AML-193 (cell line): ENCODE measurements at regions not wholly inside any gene's neighbourhood (a gene's known extent, or its start where the extent isn't known, plus 50 kb on each side); places are given as distances from the start of the nearest gene placed in this dataset.

Source experiments
- DNase-seq, 2 experiments: peaks; one replicate each; lab custom pipeline; 2025; lab: John Stamatoyannopoulos, UW

DNA sequence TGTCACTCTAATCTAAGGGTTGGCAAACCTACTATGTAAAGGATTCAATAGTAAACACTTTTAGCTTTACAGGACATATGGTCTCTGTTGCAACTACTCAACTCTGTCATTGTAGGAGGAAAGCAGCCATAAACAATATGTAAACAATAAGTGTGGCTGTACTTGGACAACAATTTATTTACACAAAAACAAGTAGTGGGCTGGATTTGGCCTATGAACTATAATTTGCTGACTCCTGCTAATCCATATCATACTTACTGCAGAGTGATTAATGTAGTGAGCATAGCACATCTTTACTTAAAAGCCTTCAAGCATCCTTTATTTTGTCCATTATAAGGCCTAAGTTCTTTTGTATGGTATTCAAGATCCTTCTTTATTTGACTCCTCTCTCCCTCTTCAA, 441.9 kb downstream of the ZIC1 start:
- no peak for DNase-seq

- no peak for DNase-seq
Observed at GRCh38 chr3:147854542-147854941, 445.4 kb downstream of the ZIC1 start.

GRCh38 chr3:147864754-147865354, 455.7 kb downstream of the ZIC1 start:
- no peak for DNase-seq

DNA sequence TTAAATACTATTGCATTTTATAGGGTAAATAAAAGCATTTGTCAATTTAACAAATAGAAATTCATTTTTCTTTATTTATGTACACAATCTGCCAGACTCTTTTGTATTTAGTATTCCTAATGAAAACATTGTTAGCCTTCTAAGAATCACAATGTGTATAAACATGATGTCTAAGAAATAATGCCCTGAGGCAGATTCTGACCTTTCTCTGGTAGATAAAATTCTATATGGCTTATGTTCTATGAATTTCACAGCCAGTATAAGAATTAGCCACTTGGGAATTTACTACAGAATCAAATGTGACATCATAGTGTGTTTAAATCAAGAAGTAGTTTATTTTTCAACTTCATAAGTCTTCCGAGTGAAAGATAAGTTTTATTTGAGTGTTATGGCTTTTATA, 457.4 kb downstream of the ZIC1 start:
- DNase-seq = no peak

GRCh38 chr3:147872568-147872967, 463.4 kb downstream of the ZIC1 start:
- DNase-seq = no peak

GRCh38 chr3:147875498-147875897, 466.3 kb downstream of the ZIC1 start:
- no peak for DNase-seq

DNA sequence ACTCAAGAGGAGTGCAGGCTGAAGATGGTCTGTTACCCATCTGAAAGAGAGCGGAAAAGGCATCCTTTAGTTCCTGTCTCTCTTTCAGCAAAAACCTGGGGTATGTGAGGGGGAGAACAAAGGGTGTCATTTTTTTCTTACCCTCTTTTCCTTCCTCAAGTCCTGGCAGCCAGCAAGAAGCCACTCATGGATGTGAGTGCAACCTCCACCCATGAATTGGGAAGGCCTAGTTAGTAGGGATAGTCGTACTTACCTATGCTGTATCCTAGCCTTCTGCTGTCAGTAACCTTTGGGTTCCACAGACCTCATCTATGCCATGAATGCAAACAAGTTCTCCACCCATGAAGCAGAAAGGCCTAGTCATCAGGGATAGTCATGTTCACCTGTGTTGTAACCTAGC, 472.8 kb downstream of the ZIC1 start:
- no peak for DNase-seq

DNA sequence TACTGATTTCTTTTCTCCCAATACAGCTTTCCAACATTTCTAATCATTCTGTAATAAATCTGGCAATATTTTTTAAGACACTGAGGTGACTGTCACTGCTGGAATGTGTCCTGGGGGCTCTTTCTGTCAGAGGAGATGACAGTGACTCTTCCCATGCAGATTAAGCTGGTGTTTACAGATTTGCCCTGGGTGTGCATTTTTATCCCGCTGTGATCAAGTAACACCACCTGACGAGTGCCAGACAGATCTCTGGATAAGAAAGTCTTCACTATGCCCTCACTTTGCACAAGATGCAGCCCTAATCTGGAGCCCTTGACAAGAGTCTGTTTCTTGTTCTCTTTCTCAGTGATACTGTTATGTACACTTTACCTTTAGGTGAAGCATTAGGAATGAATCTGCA, 477.7 kb downstream of the ZIC1 start:
- no peak for DNase-seq

DNA sequence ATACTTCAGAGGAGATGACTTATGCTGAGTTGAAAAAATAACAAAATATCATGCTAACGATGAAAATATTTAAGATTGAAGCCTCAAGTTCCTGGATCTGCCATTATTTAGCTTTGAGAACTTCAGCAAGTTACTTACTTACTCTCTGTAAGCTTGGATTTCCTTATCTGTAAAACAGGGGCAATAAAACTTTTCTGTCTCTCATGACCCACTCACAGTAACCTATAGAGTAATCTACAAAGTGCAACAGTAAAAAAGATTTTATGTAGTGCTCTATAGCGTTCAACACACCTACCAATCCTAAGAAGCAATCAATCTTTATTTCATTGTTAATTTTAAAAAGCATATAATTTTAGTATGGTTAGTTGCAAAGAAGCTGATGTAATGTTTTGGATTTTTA, 478.6 kb downstream of the ZIC1 start:
- DNase-seq = no peak

- DNase-seq = no peak
Observed at GRCh38 chr3:147890114-147890513, 480.9 kb downstream of the ZIC1 start.

DNA sequence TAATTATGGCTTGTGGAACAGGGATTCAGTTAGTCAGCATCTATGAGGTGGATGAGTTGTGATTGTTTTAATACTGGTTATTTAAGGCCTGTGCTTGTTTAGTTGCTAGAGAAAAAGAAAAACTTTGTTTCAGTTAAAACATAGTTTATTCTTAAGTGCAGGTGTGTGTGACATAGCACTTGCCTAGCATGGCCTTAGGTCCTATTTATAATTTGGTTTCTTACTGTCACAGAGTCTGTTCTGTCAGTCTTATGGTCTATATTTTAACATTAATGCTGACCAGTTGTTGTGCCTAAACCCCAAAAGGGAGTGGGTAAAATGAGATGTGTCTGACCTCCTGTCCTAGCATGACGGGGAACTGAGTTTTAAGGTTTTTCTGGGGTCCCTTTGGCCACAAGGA, 486.3 kb downstream of the ZIC1 start:
- DNase-seq = no peak

GRCh38 chr3:147900851-147901250, 491.7 kb downstream of the ZIC1 start:
- DNase-seq = no peak

DNA sequence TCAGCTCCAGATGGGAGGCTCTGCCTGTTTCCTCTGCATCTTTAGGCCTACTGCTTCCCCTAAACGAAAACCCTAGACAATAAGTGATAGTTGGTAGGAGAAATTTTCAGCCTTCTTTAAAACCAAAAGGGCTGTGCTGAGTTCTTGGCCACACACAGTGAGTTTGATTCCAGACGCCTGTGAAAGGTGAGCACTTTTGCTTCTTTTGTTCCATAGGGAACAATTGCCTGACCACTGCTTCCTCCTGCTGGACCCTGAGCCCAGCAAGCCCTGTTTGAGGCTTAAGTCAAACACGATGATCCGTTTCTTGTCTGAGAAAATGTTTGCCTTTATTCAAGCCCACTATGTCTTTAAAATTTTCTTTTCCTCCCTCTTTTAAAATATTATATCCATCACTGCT, 493.9 kb downstream of the ZIC1 start:
- no peak for DNase-seq

GRCh38 chr3:147904421-147904820, 495.3 kb downstream of the ZIC1 start:
- DNase-seq = no peak

- no peak for DNase-seq
Observed at GRCh38 chr3:147906285-147906684, 497.1 kb downstream of the ZIC1 start.

DNA sequence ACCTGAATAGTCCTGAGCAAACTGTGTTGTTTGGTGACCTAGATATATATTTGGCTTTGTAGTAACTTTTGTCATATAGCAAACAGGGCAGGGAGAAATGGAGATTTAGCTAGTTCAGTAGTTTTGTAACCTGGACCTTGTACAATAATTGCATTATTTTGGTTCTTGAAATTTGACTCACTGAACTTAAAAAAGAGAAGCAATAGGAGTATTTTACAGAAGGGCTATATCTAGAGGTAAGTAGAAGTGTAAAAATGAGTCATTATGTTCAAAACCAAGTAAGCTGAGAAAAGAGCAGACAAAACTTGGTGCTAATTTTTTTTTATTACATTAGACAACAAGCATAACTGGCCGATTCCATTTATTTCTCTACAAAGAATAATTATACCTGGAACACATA, 505.4 kb downstream of the ZIC1 start:
- no peak for DNase-seq

DNA sequence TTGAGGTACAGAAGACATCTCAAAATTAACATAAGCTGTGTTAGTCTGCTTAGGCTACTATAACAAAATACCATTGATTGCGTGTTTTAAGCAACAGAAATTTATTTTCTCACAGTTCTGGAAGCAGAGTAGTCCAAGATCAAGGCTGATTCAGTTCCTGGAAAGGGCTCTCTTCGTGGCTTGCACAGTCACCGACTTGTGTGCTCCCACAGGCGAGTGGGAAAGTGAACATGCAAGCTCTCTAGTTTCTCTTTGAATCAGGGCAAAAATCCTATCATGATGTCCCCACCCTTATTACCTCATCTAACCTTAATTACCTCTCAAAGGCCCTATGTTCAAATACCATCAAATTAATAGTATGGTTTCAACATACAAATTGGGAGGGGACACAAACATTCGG, 505.9 kb downstream of the ZIC1 start:
- no peak for DNase-seq

DNA sequence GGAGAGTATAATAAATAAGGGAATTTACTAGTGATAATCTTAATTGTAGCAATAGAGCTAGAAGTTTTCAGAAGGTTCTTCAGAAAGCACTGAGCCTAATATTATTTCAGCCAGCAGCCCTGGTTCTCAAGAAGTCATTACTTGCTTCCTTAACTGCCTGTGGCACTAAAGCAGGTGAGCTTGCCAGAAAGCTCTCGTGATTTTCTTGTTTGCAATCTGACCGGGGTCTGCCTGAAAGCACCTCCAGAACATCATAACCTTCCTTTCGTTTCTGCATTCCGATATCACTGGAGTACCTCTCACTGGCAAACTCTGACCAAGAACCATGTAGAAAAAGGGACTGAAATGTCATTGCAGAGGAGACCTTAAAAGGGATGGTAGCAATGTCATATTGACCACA, 510.3 kb downstream of the ZIC1 start:
- DNase-seq = no peak

DNA sequence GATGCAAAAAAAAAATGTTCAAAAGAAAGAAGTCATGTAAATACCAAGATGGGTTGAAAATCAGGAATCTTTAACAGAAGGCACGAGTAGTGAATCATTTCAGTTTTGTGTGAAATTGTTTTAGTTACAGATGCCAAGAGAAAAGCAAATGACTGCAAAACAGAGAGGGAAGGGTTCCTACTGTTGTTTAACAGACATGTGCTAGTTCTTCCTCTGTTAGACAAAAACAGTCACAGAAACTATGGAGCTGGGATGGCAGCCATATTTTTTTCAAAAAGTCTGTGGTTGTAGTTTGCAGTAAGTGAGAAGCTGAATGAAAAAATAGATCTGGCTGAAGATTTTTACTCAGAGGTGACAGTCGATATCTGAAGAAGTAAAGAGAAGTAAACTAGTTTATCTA, 511.9 kb downstream of the ZIC1 start:
- DNase-seq = no peak

DNA sequence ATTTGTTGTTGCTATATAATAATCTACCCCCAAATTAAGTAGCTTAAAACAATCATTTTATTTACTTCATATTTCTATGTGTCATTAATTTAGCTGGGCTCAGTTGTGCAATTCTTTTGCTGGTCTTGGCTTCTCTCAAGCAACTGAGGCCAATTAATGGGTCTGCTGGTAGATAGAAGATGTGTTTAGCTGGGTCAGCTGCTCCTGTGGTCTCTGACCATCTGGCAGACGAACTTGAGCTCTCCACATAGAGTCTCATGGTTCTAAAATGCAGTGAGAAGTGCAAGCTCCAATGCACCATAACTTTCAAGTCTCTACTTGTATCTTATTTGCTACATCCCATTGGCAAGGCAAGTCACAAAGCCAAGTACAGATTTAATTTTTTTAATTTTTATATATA, 515.6 kb downstream of the ZIC1 start:
- DNase-seq = no peak

DNA sequence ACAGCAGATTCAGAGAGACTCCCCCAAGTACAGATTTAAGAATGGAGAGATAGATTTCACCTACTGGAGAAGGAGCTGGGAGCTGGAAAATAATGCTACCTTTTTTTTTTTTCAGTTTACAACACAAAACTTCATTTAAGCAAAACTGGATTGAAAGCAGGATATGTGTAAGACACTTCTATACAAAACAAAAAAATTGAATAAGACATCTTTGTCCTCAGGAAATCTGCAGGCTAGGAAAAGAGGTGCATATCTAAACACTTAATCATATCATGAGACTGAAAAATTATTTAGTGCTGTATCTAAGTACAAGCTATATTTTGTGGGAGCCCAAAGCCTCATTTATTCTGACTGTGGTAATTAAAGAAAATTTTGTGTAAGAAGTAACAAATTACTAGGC, 516.1 kb downstream of the ZIC1 start:
- no peak for DNase-seq

DNA sequence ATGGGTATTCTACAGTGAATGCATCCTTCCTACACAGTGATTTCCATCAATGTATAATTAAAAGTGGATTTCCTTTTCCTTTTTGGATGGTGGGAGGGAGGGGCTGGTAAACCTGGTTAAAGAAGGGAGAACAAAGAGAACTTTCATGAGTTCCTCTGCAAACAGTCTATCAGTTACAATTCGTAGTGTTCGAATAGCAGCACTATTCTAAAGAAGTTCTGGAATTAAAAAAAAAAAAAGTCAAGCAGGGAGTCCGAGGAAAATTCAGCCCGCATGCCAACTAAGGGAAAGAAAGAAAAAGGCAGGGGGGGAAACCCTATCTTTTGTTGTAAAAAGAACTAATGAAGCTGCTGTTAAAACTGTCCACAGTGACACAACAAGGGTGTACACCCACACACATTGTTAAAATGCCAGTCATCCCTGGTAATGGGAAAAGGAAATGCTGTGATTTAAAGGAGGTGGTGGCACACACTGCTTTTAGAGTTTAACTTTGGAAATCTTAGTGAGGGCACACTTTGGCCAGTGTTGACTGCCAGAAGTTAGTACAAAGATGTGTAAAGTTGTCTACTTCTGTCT, 521.2 kb downstream of the ZIC1 start:
- DNase-seq = no peak

- DNase-seq = no peak
Observed at GRCh38 chr3:147934451-147935180, 525.5 kb downstream of the ZIC1 start.

DNA sequence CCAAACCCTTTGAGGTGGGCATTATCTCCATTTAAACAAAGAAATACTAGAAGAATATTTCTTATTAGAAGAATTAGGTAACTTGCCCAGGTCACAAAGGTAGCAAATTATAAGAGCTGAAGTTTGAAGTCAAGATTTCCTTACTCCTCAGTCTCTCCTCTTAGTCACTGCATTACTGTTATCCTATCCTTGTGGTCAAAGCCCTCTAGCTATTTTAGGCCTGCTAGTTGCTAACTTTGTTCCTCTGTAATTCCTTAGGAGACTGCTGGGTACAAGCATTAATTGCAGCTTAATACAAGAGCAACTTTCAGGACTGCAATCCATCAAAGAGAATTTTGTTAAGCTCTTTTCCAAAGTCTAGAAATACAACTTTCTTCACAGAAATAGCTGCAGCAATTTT, 528.2 kb downstream of the ZIC1 start:
- no peak for DNase-seq
